ENCODE measurements at regions not wholly inside any gene's neighbourhood (a gene's known extent, or its start where the extent isn't known, plus 50 kb on each side); places are given as distances from the start of the nearest gene placed in this dataset.

DNA sequence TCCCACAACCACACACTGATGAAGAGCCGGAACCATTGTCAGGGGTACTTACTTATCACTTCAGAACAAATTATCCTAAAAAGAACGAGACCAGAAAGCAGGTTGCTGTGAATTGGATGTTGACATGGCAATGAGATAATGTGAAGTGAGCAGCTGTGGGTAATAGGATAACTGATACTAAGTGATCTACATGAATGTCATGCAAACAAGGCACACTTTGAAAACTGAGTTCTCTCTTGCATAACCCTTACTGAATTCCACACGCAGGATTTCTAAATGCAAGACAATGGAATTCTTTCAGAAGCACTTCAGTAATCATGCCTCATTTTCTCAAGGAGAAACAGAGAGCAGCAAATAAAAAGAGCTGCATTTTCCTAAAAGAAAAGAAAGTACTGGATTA is 242.5 kb upstream of the TMEM229A start:
- no peak overlapping the region for H3K4me3 ChIP-seq (replicated peaks in 1 of 2; ENCODE audit: low read depth in 2 of 2, low read length in 2 of 2)
- TF ChIP-seq, protein P1, sequence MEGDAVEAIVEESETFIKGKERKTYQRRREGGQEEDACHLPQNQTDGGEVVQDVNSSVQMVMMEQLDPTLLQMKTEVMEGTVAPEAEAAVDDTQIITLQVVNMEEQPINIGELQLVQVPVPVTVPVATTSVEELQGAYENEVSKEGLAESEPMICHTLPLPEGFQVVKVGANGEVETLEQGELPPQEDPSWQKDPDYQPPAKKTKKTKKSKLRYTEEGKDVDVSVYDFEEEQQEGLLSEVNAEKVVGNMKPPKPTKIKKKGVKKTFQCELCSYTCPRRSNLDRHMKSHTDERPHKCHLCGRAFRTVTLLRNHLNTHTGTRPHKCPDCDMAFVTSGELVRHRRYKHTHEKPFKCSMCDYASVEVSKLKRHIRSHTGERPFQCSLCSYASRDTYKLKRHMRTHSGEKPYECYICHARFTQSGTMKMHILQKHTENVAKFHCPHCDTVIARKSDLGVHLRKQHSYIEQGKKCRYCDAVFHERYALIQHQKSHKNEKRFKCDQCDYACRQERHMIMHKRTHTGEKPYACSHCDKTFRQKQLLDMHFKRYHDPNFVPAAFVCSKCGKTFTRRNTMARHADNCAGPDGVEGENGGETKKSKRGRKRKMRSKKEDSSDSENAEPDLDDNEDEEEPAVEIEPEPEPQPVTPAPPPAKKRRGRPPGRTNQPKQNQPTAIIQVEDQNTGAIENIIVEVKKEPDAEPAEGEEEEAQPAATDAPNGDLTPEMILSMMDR (IDR thresholded peaks at IDR 0.05; ENCODE audit: low read depth, low read length): no peak
- DNase-seq (ENCODE audit: low read depth in 2 of 2): no peak

DNA sequence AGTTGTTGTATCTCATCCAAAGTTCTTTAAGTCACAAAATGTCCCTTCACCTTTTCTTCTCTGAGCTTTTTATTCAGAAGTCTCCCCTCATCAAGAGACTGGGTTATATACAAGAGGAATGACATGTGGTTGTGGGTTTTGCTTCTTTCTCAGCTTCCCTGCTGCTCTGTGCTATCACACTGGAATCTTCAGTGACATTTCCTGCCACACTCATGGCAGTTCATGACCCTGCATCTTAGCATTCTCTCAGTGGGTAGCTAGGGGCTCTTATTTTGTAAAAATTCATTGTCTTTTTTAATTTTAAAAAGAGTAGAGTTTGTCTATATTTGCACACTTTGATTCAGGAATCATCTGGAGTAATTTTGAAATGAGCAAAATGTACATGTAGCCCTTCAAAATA is 236.9 kb upstream of the TMEM229A start:
- DNase-seq (ENCODE audit: low read depth in 2 of 2): no peak
- TF ChIP-seq, protein P1 (IDR thresholded peaks at IDR 0.05; ENCODE audit: low read depth, low read length): no peak

DNA sequence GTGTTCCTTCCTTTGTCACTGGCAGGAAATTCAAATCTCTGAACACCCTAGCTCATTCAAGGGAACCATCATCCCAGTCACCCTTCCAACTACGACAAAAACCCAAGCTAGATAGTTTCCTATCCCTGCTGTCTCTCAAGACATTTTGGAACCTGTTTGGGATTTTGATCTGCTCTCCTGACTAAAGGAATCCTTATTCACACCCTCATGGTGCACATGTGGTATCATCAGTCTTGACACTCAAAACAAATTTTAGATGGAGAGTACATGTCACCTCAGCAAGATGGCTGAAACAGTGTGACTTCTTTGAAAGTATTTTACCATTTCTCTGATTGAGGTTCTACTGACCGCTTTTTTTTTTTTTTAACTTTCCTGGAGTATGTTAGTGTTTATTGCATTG is 234.3 kb upstream of the TMEM229A start:
- TF ChIP-seq, protein P1 (IDR thresholded peaks at IDR 0.05; ENCODE audit: low read depth, low read length): no peak
- DNase-seq (ENCODE audit: low read depth in 2 of 2): no peak
- H3K4me3 ChIP-seq (replicated peaks in 1 of 2; ENCODE audit: low read depth in 2 of 2, low read length in 2 of 2): no peak overlapping the region

More for the DNA sequence above, 236.9 kb upstream of the TMEM229A start:
- H3K4me3 ChIP-seq (replicated peaks in 1 of 2; ENCODE audit: low read depth in 2 of 2, low read length in 2 of 2): no peak overlapping the region

DNA sequence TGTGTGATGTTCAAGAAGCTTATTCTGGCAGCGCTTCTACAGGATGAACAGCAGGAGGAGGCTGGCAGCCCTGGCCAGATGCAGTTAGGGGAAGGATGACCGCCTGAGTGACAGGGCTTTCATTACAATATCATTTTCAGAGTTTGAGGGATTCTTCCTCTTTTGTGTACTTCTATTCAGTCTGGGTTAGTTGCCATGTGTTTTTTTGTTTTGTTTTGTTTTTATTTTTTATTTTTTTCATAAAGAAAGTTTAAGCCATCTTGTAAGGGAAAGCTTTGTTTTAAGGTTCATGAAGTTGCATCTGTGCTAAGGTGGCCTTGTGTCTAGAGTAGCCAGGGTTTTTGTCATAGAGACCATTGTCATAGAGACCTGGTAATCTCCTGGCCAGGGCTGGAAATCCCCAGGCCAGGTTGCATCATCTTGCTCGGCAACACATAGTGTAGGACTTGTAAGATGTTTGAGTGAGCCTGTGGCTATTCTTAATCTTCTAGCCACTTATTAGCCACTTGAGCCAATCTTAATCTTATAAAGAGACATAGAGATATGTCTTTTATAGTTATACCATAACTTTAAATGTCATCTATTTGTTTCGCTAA is 230.5 kb upstream of the TMEM229A start:
- no peak overlapping the region for H3K4me3 ChIP-seq (replicated peaks in 1 of 2; ENCODE audit: low read depth in 2 of 2, low read length in 2 of 2)
- TF ChIP-seq, protein P1 (IDR thresholded peaks at IDR 0.05; ENCODE audit: low read depth, low read length): no peak
- DNase-seq (ENCODE audit: low read depth in 2 of 2): peak in 1 of 2 donors; percentile 15

DNA sequence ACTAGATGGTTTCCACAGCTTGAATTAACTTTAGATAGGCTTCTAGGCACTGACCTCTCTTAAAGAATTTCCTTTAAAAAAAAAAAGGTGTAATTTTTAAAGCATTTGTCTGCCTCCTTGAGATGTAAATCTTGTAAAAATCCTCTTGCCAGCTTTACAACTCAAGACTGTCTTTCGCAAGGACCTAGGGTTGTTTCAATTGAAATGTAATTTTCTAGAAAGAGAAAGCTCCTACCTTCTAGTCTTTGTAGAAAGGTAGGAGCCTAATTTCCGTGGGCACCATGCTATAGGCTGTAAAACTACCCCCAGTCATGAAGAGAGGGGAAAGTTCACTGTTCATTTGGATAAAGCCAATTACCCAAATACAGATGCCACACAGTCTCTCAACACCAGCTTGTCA is 228.8 kb upstream of the TMEM229A start:
- DNase-seq (ENCODE audit: low read depth in 2 of 2): no peak
- TF ChIP-seq, protein P1 (IDR thresholded peaks at IDR 0.05; ENCODE audit: low read depth, low read length): no peak
- no peak overlapping the region for H3K4me3 ChIP-seq (replicated peaks in 1 of 2; ENCODE audit: low read depth in 2 of 2, low read length in 2 of 2)

DNA sequence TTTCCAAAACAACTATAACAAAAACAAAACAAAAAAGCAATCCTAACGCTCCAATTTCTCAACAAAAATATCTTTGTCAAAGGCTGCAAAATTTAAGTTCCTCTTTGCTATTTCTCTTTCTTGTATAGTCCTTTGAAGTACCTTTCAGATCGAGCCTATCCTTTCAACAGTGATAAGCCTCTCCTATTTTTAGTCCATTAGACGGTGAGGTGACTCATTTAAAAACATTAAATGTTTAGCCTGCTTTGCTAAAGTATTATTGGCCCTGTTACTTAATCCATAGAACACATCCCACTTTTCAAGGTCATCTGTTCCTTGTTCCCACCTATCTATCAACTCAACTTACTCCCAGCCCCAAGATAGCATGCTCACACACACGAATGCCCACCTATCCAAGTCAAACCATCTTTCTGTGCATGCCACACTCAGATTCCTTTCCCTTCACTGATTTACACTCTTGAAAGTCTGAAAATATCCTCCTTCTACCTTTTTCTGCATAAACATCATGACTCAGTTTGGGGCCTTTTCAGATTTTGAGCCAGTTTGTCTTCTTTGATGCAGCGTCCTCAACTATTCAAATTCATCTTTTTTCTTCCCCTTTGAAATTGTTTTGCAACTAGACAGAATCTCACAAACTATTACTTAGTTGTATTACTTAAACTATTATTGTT is 224.9 kb upstream of the TMEM229A start:
- TF ChIP-seq, protein P1 (IDR thresholded peaks at IDR 0.05; ENCODE audit: low read depth, low read length): no peak
- no peak for DNase-seq (ENCODE audit: low read depth in 2 of 2)
- H3K4me3 ChIP-seq (replicated peaks in 1 of 2; ENCODE audit: low read depth in 2 of 2, low read length in 2 of 2): no peak overlapping the region
